Tibial nerve (tissue), 4 donors: ENCODE measurements at regions not wholly inside any gene's neighbourhood (a gene's known extent, or its start where the extent isn't known, plus 50 kb on each side); places are given as distances from the start of the nearest gene placed in this dataset.

ENCODE experiments used
- DNase-seq, 2 donors: peaks; one replicate each; pipeline ENCODE4 v3.0.0-alpha.2; 2019; ENCODE audit warnings: low spot score in 2 of 2
- H3K27ac ChIP-seq, 4 donors: fragments of 200-600 bp; sonication (generic) in 3 of 4; one replicate each; pipeline ENCODE4 v1.5.1; 2017 to 2019; ENCODE audit warnings: mild to moderate bottlenecking in 1 of 4
- H3K27me3 ChIP-seq, 2 donors: fragments of 200-600 bp; sonication (generic) in 1 of 2; one replicate each; pipeline versions ENCODE4 v1.5.1 to v1.6.0; 2017 to 2019
- H3K36me3 ChIP-seq, 3 donors: fragments of 200-600 bp; sonication (generic); one replicate each; pipeline ENCODE4 v1.5.1; 2018 to 2019
- H3K4me1 ChIP-seq, 4 donors: fragments of 200-600 bp; sonication (generic) in 3 of 4; one replicate each; pipeline ENCODE4 v1.5.1; 2017 to 2019
- H3K4me3 ChIP-seq, 4 donors: fragments of 200-600 bp; sonication (generic) in 3 of 4; one replicate each; pipeline ENCODE4 v1.5.1; 2017 to 2019; ENCODE audit warnings: mild to moderate bottlenecking in 1 of 4, moderate library complexity in 1 of 4
- H3K9me3 ChIP-seq, 4 donors: fragments of 200-600 bp; sonication (generic) in 3 of 4; one replicate each; pipeline ENCODE4 v1.5.1; 2017 to 2019
- EP300 ChIP-seq, 2 donors: sonication (generic); formaldehyde crosslinking; IDR thresholded peaks; one replicate each; pipeline ENCODE4 v1.6.1; 2017; ENCODE audit warnings: antibody characterized with exemption in 2 of 2, mild to moderate bottlenecking in 1 of 2
- POLR2A ChIP-seq, 2 donors: fragments of 450-650 bp; IDR thresholded peaks; one replicate each; pipeline ENCODE4 v1.6.1; 2017; ENCODE audit warnings: antibody characterized with exemption in 2 of 2, mild to moderate bottlenecking in 2 of 2, moderate library complexity in 2 of 2
- WGBS, 2 donors: methylation state at CpG; one replicate each; pipeline ENCODE4 v1.1.5; 2018; 5-methylcytosine and 5-hydroxymethylcytosine counted together
- TF ChIP-seq, protein P1 (sequence below), 5 experiments: fragments of 200-600 bp in 3 of 5; fragments of 450-650 bp in 2 of 5; sonication (generic) in 3 of 5; IDR thresholded peaks; one replicate each; pipeline ENCODE4 v1.5.1; 2016 to 2019; ENCODE audit warnings: antibody characterized with exemption in 5 of 5, mild to moderate bottlenecking in 3 of 5, moderate library complexity in 2 of 5

DNA sequence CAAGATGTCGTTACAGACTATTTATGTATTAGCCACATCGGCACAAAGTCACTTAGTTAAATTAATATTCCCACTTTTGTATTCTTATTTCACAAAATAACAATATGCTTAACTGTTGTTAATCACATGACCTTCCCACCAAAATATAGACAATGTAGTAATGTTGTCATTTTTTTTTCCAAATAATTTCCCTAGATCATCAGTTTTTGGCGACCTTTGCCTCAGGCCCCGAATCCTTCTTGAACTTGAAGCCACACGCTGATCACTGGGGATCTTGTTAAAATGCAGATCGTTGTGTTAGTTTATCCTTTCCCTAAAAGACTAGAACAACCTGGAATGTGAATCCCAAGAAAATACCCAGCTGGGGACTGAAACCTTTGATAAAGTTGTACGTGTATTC, 497.6 kb downstream of the SUCLG1 start:
- no peak for DNase-seq
- Histone ChIP-seq H3K4me3 (no peak overlapping the region), H3K36me3 (no peaks in the 10 kb centered on the region), H3K27ac (no peak overlapping the region), H3K4me1 (no peaks in the 10 kb centered on the region), H3K9me3 (no peaks in the 10 kb centered on the region), H3K27me3 (no peaks in the 10 kb centered on the region)
- no peak for TF ChIP-seq EP300 (IDR thresholded peaks at IDR 0.05)
- no peak for TF ChIP-seq POLR2A (IDR thresholded peaks at IDR 0.05)
- TF ChIP-seq, protein P1, sequence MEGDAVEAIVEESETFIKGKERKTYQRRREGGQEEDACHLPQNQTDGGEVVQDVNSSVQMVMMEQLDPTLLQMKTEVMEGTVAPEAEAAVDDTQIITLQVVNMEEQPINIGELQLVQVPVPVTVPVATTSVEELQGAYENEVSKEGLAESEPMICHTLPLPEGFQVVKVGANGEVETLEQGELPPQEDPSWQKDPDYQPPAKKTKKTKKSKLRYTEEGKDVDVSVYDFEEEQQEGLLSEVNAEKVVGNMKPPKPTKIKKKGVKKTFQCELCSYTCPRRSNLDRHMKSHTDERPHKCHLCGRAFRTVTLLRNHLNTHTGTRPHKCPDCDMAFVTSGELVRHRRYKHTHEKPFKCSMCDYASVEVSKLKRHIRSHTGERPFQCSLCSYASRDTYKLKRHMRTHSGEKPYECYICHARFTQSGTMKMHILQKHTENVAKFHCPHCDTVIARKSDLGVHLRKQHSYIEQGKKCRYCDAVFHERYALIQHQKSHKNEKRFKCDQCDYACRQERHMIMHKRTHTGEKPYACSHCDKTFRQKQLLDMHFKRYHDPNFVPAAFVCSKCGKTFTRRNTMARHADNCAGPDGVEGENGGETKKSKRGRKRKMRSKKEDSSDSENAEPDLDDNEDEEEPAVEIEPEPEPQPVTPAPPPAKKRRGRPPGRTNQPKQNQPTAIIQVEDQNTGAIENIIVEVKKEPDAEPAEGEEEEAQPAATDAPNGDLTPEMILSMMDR (IDR thresholded peaks at IDR 0.05): no peak
- 77 to 84% methylated on average over 7 of the region's 7 CpGs for WGBS, 2 donors

DNA sequence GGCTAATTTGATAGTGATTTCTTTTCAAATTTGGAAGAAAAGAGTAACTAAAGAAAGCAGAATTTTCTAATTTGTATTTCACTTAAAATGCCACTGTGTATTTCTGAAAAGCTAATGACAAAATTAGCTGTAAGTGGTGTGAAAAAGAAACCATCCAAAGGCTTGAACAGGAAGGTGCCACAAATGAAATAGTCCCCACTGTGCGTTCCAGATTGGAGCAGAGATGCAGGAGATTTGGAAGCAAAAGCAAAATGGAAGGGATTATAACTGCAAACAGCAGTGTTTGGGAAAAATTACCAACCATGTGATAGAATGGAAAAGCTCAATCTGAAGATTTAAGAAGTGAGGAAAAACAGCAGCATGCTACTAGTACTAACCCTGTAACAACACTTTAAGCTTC, 498.7 kb downstream of the SUCLG1 start:
- TF ChIP-seq EP300 (IDR thresholded peaks at IDR 0.05): no peak
- TF ChIP-seq POLR2A (IDR thresholded peaks at IDR 0.05): no peak
- TF ChIP-seq, protein P1 (IDR thresholded peaks at IDR 0.05): no peak
- Histone ChIP-seq H3K4me3 (no peak overlapping the region), H3K27me3 (no peaks in the 10 kb centered on the region), H3K27ac (no peak overlapping the region), H3K9me3 (no peaks in the 10 kb centered on the region), H3K36me3 (no peaks in the 10 kb centered on the region), H3K4me1 (no peaks in the 10 kb centered on the region)
- no peak for DNase-seq
- 85 to 93% methylated on average over 1 of the region's 1 CpG for WGBS, 2 donors

DNA sequence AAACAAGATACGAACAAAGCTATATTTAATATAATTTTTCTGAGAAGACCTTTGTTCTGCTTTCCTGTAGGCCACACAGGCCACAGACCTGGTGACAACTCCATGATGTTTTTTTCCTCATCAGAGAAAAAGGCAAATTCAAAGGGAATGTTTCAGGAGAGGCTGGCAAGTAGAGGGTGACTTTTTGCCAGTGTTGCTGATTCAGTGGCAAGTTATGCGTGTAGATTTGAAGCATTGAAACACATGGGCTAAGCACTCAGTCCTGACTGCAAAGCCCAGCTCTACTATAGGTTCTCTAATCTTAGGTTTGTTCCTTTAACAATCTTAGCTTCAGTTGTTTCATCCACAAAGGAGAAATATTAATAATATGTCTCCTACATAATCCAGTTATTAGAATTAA, 499.8 kb downstream of the SUCLG1 start:
- no peaks in the 10 kb centered on the region for H3K36me3 ChIP-seq
- no peak overlapping the region for H3K4me3 ChIP-seq
- H3K4me1 ChIP-seq: no peaks in the 10 kb centered on the region
- no peaks in the 10 kb centered on the region for H3K9me3 ChIP-seq
- no peaks in the 10 kb centered on the region for H3K27me3 ChIP-seq
- no peak for DNase-seq
- 69 to 74% methylated on average over 2 of the region's 2 CpGs for WGBS, 2 donors
- no peak overlapping the region for H3K27ac ChIP-seq
- TF ChIP-seq EP300 (IDR thresholded peaks at IDR 0.05) (no peak), POLR2A (IDR thresholded peaks at IDR 0.05) (no peak)
- TF ChIP-seq, protein P1 (IDR thresholded peaks at IDR 0.05): no peak

DNA sequence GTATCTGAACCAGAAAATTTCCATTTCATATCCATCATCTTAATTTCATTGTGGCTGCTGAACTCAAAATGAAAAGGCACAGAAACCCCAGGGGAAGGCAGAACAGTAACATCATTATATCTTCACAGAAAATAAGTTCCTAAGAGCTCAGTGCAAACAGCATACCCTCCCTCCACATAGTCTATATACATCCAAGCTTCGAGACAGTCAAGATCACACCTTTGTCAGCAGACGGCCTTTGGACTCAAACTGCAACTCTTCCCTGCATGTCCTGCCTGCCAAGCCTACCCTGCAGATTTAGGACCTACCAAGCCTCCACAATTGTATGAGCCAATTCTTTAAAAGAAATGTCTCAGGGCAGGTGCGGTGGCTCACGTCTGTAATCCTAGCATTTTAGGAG, 502.1 kb downstream of the SUCLG1 start:
- no peaks in the 10 kb centered on the region for H3K4me1 ChIP-seq
- no peaks in the 10 kb centered on the region for H3K9me3 ChIP-seq
- TF ChIP-seq POLR2A (IDR thresholded peaks at IDR 0.05): no peak
- TF ChIP-seq EP300 (IDR thresholded peaks at IDR 0.05): no peak
- TF ChIP-seq, protein P1 (IDR thresholded peaks at IDR 0.05): no peak
- H3K4me3 ChIP-seq: no peak overlapping the region
- no peak overlapping the region for H3K27ac ChIP-seq
- H3K27me3 ChIP-seq: no peaks in the 10 kb centered on the region
- no peaks in the 10 kb centered on the region for H3K36me3 ChIP-seq
- WGBS, 2 donors: 75 to 79% methylated on average over 4 of the region's 4 CpGs
- no peak for DNase-seq

DNA sequence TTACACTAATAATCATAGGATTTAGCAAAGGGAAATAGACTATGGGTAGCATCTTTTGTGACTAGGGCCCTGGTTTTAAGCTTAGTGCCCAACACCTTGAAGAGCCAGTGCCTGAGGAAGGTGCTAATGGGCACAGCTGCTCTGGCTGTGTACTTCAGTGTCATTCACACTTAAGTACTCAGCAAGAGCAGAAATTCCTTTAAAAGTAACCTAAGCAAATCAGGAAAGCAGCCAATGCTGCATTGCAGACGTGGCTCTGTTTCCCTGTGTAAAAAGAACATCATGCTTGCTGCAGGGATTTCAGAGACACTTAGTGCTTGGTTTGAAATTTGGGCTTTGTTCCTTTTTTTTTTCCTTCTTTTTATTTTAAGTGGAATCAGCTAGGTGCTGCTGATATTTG, 505.4 kb downstream of the SUCLG1 start:
- no peak overlapping the region for H3K27ac ChIP-seq
- no peak for DNase-seq
- no peaks in the 10 kb centered on the region for H3K27me3 ChIP-seq
- H3K4me1 ChIP-seq: no peaks in the 10 kb centered on the region
- 28 to 32% methylated on average over 1 of the region's 1 CpG for WGBS, 2 donors
- no peak overlapping the region for H3K4me3 ChIP-seq
- TF ChIP-seq EP300 (IDR thresholded peaks at IDR 0.05): no peak
- no peak for TF ChIP-seq POLR2A (IDR thresholded peaks at IDR 0.05)
- TF ChIP-seq, protein P1 (IDR thresholded peaks at IDR 0.05): no peak
- no peaks in the 10 kb centered on the region for H3K36me3 ChIP-seq
- no peaks in the 10 kb centered on the region for H3K9me3 ChIP-seq
